Smooth muscle cell (in vitro differentiated cells): ENCODE measurements at regions not wholly inside any gene's neighbourhood (a gene's known extent, or its start where the extent isn't known, plus 50 kb on each side); places are given as distances from the start of the nearest gene placed in this dataset.

Experiments used
- DNase-seq: peaks from one replicate; lab custom pipeline; 2025; ENCODE audit not compliant: unreplicated experiment; lab: John Stamatoyannopoulos, UW
- H2AFZ ChIP-seq: fragments of 200-600 bp; sonication (generic); 2 replicates; pipeline ENCODE4 v1.6.0; 2016; ENCODE audit warnings: antibody characterized with exemption, low read depth, mild to moderate bottlenecking
- H3F3A ChIP-seq: fragments of 200-600 bp; sonication (generic); 2 replicates; pipeline ENCODE4 v1.6.0; 2017; ENCODE audit warnings: antibody characterized with exemption, low read depth
- H3K27ac ChIP-seq: fragments of 200-600 bp; sonication (generic); 2 replicates; pipeline ENCODE4 v1.5.1; 2016; ENCODE audit warnings: low read depth, mild to moderate bottlenecking
- H3K27me3 ChIP-seq: fragments of 200-600 bp; sonication (generic); 2 replicates; pipeline ENCODE4 v1.6.1; 2016; ENCODE audit warnings: low read depth, mild to moderate bottlenecking
- H3K36me3 ChIP-seq: fragments of 200-600 bp; sonication (generic); 2 replicates; pipeline ENCODE4 v1.5.1; 2016; ENCODE audit warnings: low read depth
- H3K4me1 ChIP-seq: fragments of 200-600 bp; sonication (generic); 2 replicates; pipeline ENCODE4 v1.5.1; 2016; ENCODE audit warnings: low read depth
- H3K4me2 ChIP-seq: fragments of 200-600 bp; sonication (generic); 2 replicates; pipeline ENCODE4 v1.6.0; 2016; ENCODE audit warnings: mild to moderate bottlenecking
- H3K4me3 ChIP-seq: fragments of 200-600 bp; sonication (generic); 2 replicates; pipeline ENCODE4 v1.5.1; 2016; ENCODE audit warnings: mild to moderate bottlenecking
- H3K79me2 ChIP-seq: fragments of 200-600 bp; sonication (generic); 2 replicates; pipeline ENCODE4 v1.6.0; 2016; ENCODE audit warnings: low read depth, mild to moderate bottlenecking
- H3K9ac ChIP-seq: fragments of 200-600 bp; sonication (generic); 2 replicates; pipeline ENCODE4 v1.6.0; 2016; ENCODE audit warnings: low read depth
- H3K9me3 ChIP-seq: fragments of 200-600 bp; sonication (generic); replicated peaks from 2 replicates; pipeline ENCODE4 v1.5.1; 2016; ENCODE audit warnings: low read depth
- H4K20me1 ChIP-seq: fragments of 200-600 bp; sonication (generic); 2 replicates; pipeline ENCODE4 v1.6.0; 2016; ENCODE audit warnings: low read depth
- CTCF ChIP-seq: fragments of 200-600 bp; sonication (generic); IDR thresholded peaks from 2 replicates; pipeline ENCODE4 v1.5.1; 2017; ENCODE audit warnings: borderline replicate concordance, mild to moderate bottlenecking, antibody characterized with exemption; ENCODE audit not compliant: insufficient read depth, poor library complexity, severe bottlenecking
- WGBS: methylation state at CpG from one replicate; pipeline ENCODE4 v1.1.7; 2016; ENCODE audit warnings: low lambda C conversion rate; 5-methylcytosine and 5-hydroxymethylcytosine counted together

DNA sequence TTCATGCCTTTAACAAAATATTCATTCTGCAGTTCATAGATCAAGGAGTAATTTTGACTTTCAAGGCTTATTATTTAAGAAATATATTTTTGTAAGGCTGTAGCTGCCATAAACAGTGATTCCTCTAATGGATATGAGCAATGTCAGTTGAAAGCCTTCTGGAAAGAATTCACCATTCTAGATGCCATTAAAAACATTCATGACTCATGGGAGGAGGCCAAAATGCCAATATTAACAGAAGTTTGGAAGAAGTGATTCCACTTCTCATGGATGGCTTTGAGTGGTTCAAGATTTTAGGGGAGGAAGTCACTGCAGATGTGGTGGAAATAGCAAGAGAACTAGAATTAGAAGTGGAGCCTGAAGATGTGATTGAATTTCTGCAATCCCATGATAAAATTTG lies 229.1 kb downstream of the DEPDC1B start:
- Histone ChIP-seq H3F3A (no peaks in the 10 kb centered on the region), H3K79me2 (no peaks in the 10 kb centered on the region), H3K4me2 (no peak overlapping the region), H3K9me3 (no peaks in the 10 kb centered on the region), H3K27me3 (no peaks in the 10 kb centered on the region), H2AFZ (no peak overlapping the region), H3K36me3 (no peaks in the 10 kb centered on the region), H3K27ac (no peak overlapping the region), H3K9ac (no peak overlapping the region), H3K4me1 (no peaks in the 10 kb centered on the region), H3K4me3 (no peak overlapping the region), H4K20me1 (no peaks in the 10 kb centered on the region)
- DNase-seq, result no peak
- TF ChIP-seq CTCF, result no peak

- Histone ChIP-seq H3K9ac (no peak overlapping the region), H3K4me1 (no peaks in the 10 kb centered on the region), H3K9me3 (no peaks in the 10 kb centered on the region), H3K4me3 (no peak overlapping the region), H3K4me2 (no peak overlapping the region), H3F3A (no peaks in the 10 kb centered on the region), H3K79me2 (no peaks in the 10 kb centered on the region), H2AFZ (no peak overlapping the region), H3K36me3 (no peaks in the 10 kb centered on the region), H4K20me1 (no peaks in the 10 kb centered on the region), H3K27me3 (no peaks in the 10 kb centered on the region), H3K27ac (no peak overlapping the region)
- WGBS, result 70% methylated on average over 1 of the region's 1 CpG
- no peak for TF ChIP-seq CTCF
- DNase-seq, result no peak
These were observed 230.7 kb downstream of the DEPDC1B start for GRCh38 chr5:60469286-60469685.

DNA sequence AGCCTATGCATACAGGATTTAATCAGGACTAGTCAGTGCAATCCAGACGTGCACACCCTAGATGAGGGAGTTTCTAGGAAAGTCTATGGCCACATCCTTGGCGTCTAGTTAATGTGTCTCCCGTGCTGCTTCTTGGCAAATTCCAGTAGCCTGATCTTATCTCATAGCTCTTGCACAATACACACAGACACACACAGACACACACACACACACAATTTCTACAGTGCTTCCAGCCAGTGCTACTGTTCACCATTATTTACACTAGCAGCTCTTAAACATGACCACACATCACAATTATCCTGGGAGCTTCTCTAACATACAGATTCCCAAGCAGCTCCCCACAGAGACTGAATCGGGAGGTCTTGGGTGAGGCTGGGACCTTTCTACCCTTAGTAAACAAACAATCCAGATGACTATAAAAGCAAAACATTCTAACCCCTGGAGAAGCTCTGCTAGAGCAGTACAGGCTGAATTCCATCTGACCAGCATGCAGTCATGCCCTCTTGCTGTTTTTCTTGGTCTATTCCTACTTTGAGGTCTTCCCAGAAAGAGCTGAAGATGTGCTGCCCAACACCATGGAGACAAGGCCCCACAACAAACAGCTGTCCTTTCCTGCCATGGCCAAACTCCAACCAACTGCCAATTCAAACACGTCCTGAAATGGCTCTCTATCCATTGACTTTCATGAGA lies 236.6 kb downstream of the DEPDC1B start:
- no peaks in the 10 kb centered on the region for H3K36me3 ChIP-seq
- no peaks in the 10 kb centered on the region for H4K20me1 ChIP-seq
- 34% methylated on average over 5 of the region's 5 CpGs for WGBS
- no peaks in the 10 kb centered on the region for H3K79me2 ChIP-seq
- no peak overlapping the region for H3K27ac ChIP-seq
- H3K9ac ChIP-seq, result no peak overlapping the region
- no peak for TF ChIP-seq CTCF
- no peak overlapping the region for H3K4me2 ChIP-seq
- no peaks in the 10 kb centered on the region for H3K4me1 ChIP-seq
- H3K27me3 ChIP-seq, result no peaks in the 10 kb centered on the region
- DNase-seq, result no peak
- H3K9me3 ChIP-seq, result no peaks in the 10 kb centered on the region
- H3F3A ChIP-seq, result no peaks in the 10 kb centered on the region
- no peak overlapping the region for H3K4me3 ChIP-seq
- no peak overlapping the region for H2AFZ ChIP-seq

- Histone ChIP-seq H3K79me2 (no peaks in the 10 kb centered on the region), H3F3A (no peaks in the 10 kb centered on the region), H3K36me3 (no peaks in the 10 kb centered on the region), H4K20me1 (no peaks in the 10 kb centered on the region), H3K4me1 (no peaks in the 10 kb centered on the region), H3K9ac (no peak overlapping the region), H2AFZ (no peak overlapping the region), H3K27me3 (no peaks in the 10 kb centered on the region), H3K4me2 (no peak overlapping the region), H3K9me3 (no peaks in the 10 kb centered on the region), H3K4me3 (no peak overlapping the region), H3K27ac (no peak overlapping the region)
- TF ChIP-seq CTCF, result no peak
- DNase-seq, result no peak
- 85% methylated on average over 7 of the region's 7 CpGs for WGBS
These were observed 241.3 kb downstream of the DEPDC1B start for GRCh38 chr5:60458666-60459065.
